ENCODE measurements at regions not wholly inside any gene's neighbourhood (a gene's known extent, or its start where the extent isn't known, plus 50 kb on each side); places are given as distances from the start of the nearest gene placed in this dataset.

DNA sequence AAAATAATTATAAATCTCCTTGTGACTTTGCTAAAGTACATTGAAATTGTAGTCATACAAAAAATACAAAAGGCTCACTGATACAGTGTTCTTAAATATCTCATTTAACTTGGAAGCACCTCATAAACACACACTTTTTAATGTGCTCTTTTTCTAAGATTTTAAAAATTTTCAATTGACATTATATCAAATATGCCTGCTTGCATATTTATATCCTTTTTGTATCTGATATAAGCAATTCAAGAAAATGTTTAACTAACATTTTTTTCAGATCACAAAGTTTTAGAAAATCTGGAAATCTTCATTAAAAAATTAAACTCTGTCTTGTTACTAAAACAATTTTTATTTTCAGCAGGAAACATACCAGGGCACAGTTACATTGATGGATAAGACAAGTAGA, 661.5 kb downstream of the REEP3 start:
- TF ChIP-seq, protein P1, sequence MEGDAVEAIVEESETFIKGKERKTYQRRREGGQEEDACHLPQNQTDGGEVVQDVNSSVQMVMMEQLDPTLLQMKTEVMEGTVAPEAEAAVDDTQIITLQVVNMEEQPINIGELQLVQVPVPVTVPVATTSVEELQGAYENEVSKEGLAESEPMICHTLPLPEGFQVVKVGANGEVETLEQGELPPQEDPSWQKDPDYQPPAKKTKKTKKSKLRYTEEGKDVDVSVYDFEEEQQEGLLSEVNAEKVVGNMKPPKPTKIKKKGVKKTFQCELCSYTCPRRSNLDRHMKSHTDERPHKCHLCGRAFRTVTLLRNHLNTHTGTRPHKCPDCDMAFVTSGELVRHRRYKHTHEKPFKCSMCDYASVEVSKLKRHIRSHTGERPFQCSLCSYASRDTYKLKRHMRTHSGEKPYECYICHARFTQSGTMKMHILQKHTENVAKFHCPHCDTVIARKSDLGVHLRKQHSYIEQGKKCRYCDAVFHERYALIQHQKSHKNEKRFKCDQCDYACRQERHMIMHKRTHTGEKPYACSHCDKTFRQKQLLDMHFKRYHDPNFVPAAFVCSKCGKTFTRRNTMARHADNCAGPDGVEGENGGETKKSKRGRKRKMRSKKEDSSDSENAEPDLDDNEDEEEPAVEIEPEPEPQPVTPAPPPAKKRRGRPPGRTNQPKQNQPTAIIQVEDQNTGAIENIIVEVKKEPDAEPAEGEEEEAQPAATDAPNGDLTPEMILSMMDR (conservative IDR thresholded peaks at IDR 0.05; ENCODE audit: low read depth in 2 of 2) = no peak
- TF ChIP-seq EZH2 (IDR thresholded peaks at IDR 0.05; ENCODE audit: low read depth, unreplicated experiment) (no peak), CREB1 (CRISPR knock-in tag; IDR thresholded peaks at IDR 0.05; ENCODE audit: low read depth) (no peak)
